ENCODE measurements at regions not wholly inside any gene's neighbourhood (a gene's known extent, or its start where the extent isn't known, plus 50 kb on each side); places are given as distances from the start of the nearest gene placed in this dataset.

- intact Hi-C loops (cut with micrococcal nuclease): no loop called here
- DNase-seq (ENCODE audit: low read depth, low spot score) (no peak), ATAC-seq (no peak)
- H3K9ac ChIP-seq (ENCODE audit: low read length): no peak overlapping the region
- no peak overlapping the region for H3K4me3 ChIP-seq (replicated peaks in 1 of 2; ENCODE audit: low read depth in 1 of 2, low read length in 2 of 2)
- no peaks in the 10 kb centered on the region for H3K27me3 ChIP-seq (ENCODE audit: insufficient read depth, low read length)
- no peaks in the 10 kb centered on the region for H3K36me3 ChIP-seq (ENCODE audit: control insufficient read depth in 1 of 2, insufficient read depth in 2 of 2, low read length in 2 of 2)
- no peaks in the 10 kb centered on the region for H3K79me2 ChIP-seq (ENCODE audit: insufficient read depth, low read length)
- no peaks in the 10 kb centered on the region for H3K9me3 ChIP-seq (ENCODE audit: control insufficient read depth in 1 of 2, insufficient read depth in 1 of 2, low read depth in 1 of 2, low read length in 2 of 2)
- POLR2A ChIA-PET: no interaction called here
- no peak overlapping the region for H3K4me2 ChIP-seq (ENCODE audit: low read length)
- no peaks in the 10 kb centered on the region for H4K20me1 ChIP-seq (ENCODE audit: insufficient read depth)
- H3K9me2 ChIP-seq (ENCODE audit: insufficient read depth): no peaks in the 10 kb centered on the region
- no peak overlapping the region for H2AFZ ChIP-seq (ENCODE audit: low read depth, low read length, poor library complexity, severe bottlenecking)
- H3K27ac ChIP-seq (ENCODE audit: low read depth, low read length): no peak overlapping the region
- no peak for TF ChIP-seq YY1 (IDR thresholded peaks at IDR 0.05; ENCODE audit: extremely low read depth, insufficient replicate concordance, low read depth, low read length)
- TF ChIP-seq ZBTB33 (IDR thresholded peaks at IDR 0.05; ENCODE audit: extremely low read depth, insufficient replicate concordance, low read length): no peak
- TF ChIP-seq FOSL1 (IDR thresholded peaks at IDR 0.05; ENCODE audit: low read depth): no peak
- no peak for TF ChIP-seq EGR1 (IDR thresholded peaks at IDR 0.05; ENCODE audit: low read depth)
- TF ChIP-seq ZNF274 (IDR thresholded peaks at IDR 0.05; ENCODE audit: low read depth, low read length): no peak
- no peak for TF ChIP-seq EZH2 (IDR thresholded peaks at IDR 0.05)
- no peak for TF ChIP-seq CTCF (IDR thresholded peaks at IDR 0.05 in 2 of 3, conservative IDR thresholded peaks at IDR 0.05 in 1 of 3; ENCODE audit: borderline replicate concordance in 1 of 3, insufficient read depth in 1 of 3, low read depth in 2 of 3, low read length in 2 of 3)
- no peak for TF ChIP-seq CEBPB (IDR thresholded peaks at IDR 0.05; ENCODE audit: low read depth)
- no peak for TF ChIP-seq ATF3 (IDR thresholded peaks at IDR 0.05)
- no peak for TF ChIP-seq CBX3 (IDR thresholded peaks at IDR 0.05; ENCODE audit: low read depth)
- no peak for TF ChIP-seq REST (IDR thresholded peaks at IDR 0.05; ENCODE audit: low read depth)
- TF ChIP-seq JUND (IDR thresholded peaks at IDR 0.05): no peak
- TF ChIP-seq POLR2A (IDR thresholded peaks at IDR 0.05; ENCODE audit: borderline replicate concordance, extremely low read depth, insufficient read depth, insufficient read length): no peak
- no peak for TF ChIP-seq SRF (IDR thresholded peaks at IDR 0.05; ENCODE audit: low read depth)
- TF ChIP-seq SIN3A (IDR thresholded peaks at IDR 0.05; ENCODE audit: low read depth): no peak
- TF ChIP-seq ZFX (IDR thresholded peaks at IDR 0.05): no peak
- no peak for TF ChIP-seq MAX (IDR thresholded peaks at IDR 0.05)
- TF ChIP-seq EZH2phosphoT487 (IDR thresholded peaks at IDR 0.05; ENCODE audit: borderline replicate concordance): no peak
- TF ChIP-seq TCF7L2 (IDR thresholded peaks at IDR 0.05; ENCODE audit: borderline replicate concordance, extremely low read depth, insufficient read depth, insufficient read length): no peak
- no peak for TF ChIP-seq ELF1 (IDR thresholded peaks at IDR 0.05; ENCODE audit: borderline replicate concordance, low read depth)
- RAD21 ChIA-PET (ENCODE audit: low non-redundant PET in 1 of 2, low total read pairs in 2 of 2, uncharacterized antibody in 2 of 2, unreplicated experiment in 2 of 2): no interaction called here
- peaks cover 7 to 11% of the 10 kb centered on the region in 2 experiments; a peak in 2 of 4 replicates for H3K4me1 ChIP-seq (ENCODE audit: control insufficient read depth in 1 of 2, insufficient read depth in 2 of 2, low read length in 2 of 2)
- no TSS peak for BruUV-seq (replicated peaks)
- CTCF ChIA-PET: no interaction called here
Measured at GRCh38 chr11:69218946-69219720, 63.4 kb downstream of the SMIM38 start.
